GM23338 (cell line): ENCODE measurements at regions not wholly inside any gene's neighbourhood (a gene's known extent, or its start where the extent isn't known, plus 50 kb on each side); places are given as distances from the start of the nearest gene placed in this dataset.

Experiments used
- CREB1 ChIP-seq: fragments of 250-450 bp; sonication (Bioruptor Pico); IDR thresholded peaks from 2 replicates; pipeline ENCODE4 v1.5.0; 2020; ENCODE audit warnings: low read depth, mild to moderate bottlenecking, moderate library complexity
- EZH2 ChIP-seq: fragments of 200-600 bp; sonication (generic); IDR thresholded peaks from one replicate; pipeline ENCODE4 v1.8.0; 2017; ENCODE audit warnings: antibody characterized with exemption, mild to moderate bottlenecking, low read depth; ENCODE audit not compliant: unreplicated experiment
- EZH2phosphoT487 ChIP-seq: fragments of 200-600 bp; sonication (generic); IDR thresholded peaks from one replicate; pipeline ENCODE4 v1.8.1; 2018; ENCODE audit warnings: antibody characterized with exemption; ENCODE audit not compliant: unreplicated experiment
- JUNB ChIP-seq: IDR thresholded peaks from one replicate; pipeline ENCODE4 v1.6.1; 2016; ENCODE audit warnings: antibody characterized with exemption; ENCODE audit not compliant: unreplicated experiment
- NANOG ChIP-seq: IDR thresholded peaks from 2 replicates; pipeline ENCODE4 v1.6.1; 2016; ENCODE audit warnings: antibody characterized with exemption, borderline replicate concordance
- POLR2AphosphoS5 ChIP-seq: IDR thresholded peaks from 2 replicates; pipeline ENCODE4 v1.6.1; 2016; ENCODE audit warnings: antibody characterized with exemption, low read depth
- STAT1 ChIP-seq: IDR thresholded peaks from one replicate; pipeline ENCODE4 v1.6.1; 2016; ENCODE audit warnings: antibody characterized with exemption; ENCODE audit not compliant: unreplicated experiment
- ZNF114 ChIP-seq: fragments of 250-450 bp; sonication (Bioruptor Pico); IDR thresholded peaks from 2 replicates; pipeline ENCODE4 v1.5.0; 2020; ENCODE audit warnings: mild to moderate bottlenecking, moderate library complexity
- ZNF331 ChIP-seq: fragments of 250-450 bp; sonication (Bioruptor Pico); IDR thresholded peaks from 2 replicates; pipeline ENCODE4 v1.5.0; 2020; ENCODE audit warnings: low read depth, mild to moderate bottlenecking, moderate library complexity
- TF ChIP-seq, protein P1 (sequence below), 2 experiments: fragments of 200-600 bp in 1 of 2; sonication (generic) in 1 of 2; conservative IDR thresholded peaks; 2 replicates each; pipeline versions ENCODE4 v1.5.1 to v1.6.1; 2016 to 2017; ENCODE audit warnings: antibody characterized with exemption in 2 of 2, low read depth in 2 of 2, mild to moderate bottlenecking in 2 of 2, moderate library complexity in 1 of 2
- TF ChIP-seq, protein P2 (sequence below): IDR thresholded peaks from 2 replicates; pipeline ENCODE4 v1.6.1; 2016; ENCODE audit warnings: antibody characterized with exemption
- TF ChIP-seq, protein P3 (sequence below): fragments of 250-450 bp; sonication (Bioruptor Pico); IDR thresholded peaks from 2 replicates; pipeline ENCODE4 v1.5.0; 2020; ENCODE audit warnings: mild to moderate bottlenecking, moderate library complexity
- TF ChIP-seq, protein P4 (sequence below): IDR thresholded peaks from one replicate; pipeline ENCODE4 v1.6.1; 2018; ENCODE audit warnings: antibody characterized with exemption; ENCODE audit not compliant: unreplicated experiment

DNA sequence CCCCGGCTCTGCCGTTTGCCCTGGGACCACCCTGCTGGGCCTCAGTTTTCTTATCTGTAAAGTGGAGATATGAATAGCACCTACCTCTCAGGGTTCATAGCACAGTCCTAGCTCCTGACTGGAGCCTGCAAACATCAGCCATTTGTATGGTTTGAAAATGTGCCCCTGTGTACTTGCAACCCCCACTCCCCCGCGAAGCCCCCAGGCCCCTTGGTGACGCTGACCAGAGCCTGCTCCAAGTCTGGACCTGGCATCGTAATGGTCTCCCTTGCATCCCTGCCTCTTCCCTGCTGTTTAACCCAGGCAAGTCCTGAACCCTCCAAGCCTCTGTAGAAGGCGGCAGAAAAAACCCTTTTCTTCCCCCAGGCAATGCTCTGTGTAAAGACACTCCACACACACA, 128.0 kb downstream of the IRF8 start:
- TF ChIP-seq, protein P1, sequence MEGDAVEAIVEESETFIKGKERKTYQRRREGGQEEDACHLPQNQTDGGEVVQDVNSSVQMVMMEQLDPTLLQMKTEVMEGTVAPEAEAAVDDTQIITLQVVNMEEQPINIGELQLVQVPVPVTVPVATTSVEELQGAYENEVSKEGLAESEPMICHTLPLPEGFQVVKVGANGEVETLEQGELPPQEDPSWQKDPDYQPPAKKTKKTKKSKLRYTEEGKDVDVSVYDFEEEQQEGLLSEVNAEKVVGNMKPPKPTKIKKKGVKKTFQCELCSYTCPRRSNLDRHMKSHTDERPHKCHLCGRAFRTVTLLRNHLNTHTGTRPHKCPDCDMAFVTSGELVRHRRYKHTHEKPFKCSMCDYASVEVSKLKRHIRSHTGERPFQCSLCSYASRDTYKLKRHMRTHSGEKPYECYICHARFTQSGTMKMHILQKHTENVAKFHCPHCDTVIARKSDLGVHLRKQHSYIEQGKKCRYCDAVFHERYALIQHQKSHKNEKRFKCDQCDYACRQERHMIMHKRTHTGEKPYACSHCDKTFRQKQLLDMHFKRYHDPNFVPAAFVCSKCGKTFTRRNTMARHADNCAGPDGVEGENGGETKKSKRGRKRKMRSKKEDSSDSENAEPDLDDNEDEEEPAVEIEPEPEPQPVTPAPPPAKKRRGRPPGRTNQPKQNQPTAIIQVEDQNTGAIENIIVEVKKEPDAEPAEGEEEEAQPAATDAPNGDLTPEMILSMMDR (conservative IDR thresholded peaks at IDR 0.05; ENCODE audit: low read depth in 2 of 2): no peak
- no peak for TF ChIP-seq ZNF114
- TF ChIP-seq, protein P2, sequence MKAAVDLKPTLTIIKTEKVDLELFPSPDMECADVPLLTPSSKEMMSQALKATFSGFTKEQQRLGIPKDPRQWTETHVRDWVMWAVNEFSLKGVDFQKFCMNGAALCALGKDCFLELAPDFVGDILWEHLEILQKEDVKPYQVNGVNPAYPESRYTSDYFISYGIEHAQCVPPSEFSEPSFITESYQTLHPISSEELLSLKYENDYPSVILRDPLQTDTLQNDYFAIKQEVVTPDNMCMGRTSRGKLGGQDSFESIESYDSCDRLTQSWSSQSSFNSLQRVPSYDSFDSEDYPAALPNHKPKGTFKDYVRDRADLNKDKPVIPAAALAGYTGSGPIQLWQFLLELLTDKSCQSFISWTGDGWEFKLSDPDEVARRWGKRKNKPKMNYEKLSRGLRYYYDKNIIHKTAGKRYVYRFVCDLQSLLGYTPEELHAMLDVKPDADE: no peak
- no peak for TF ChIP-seq EZH2
- TF ChIP-seq POLR2AphosphoS5: no peak
- no peak for TF ChIP-seq EZH2phosphoT487
- no peak for TF ChIP-seq CREB1
- TF ChIP-seq, protein P3, sequence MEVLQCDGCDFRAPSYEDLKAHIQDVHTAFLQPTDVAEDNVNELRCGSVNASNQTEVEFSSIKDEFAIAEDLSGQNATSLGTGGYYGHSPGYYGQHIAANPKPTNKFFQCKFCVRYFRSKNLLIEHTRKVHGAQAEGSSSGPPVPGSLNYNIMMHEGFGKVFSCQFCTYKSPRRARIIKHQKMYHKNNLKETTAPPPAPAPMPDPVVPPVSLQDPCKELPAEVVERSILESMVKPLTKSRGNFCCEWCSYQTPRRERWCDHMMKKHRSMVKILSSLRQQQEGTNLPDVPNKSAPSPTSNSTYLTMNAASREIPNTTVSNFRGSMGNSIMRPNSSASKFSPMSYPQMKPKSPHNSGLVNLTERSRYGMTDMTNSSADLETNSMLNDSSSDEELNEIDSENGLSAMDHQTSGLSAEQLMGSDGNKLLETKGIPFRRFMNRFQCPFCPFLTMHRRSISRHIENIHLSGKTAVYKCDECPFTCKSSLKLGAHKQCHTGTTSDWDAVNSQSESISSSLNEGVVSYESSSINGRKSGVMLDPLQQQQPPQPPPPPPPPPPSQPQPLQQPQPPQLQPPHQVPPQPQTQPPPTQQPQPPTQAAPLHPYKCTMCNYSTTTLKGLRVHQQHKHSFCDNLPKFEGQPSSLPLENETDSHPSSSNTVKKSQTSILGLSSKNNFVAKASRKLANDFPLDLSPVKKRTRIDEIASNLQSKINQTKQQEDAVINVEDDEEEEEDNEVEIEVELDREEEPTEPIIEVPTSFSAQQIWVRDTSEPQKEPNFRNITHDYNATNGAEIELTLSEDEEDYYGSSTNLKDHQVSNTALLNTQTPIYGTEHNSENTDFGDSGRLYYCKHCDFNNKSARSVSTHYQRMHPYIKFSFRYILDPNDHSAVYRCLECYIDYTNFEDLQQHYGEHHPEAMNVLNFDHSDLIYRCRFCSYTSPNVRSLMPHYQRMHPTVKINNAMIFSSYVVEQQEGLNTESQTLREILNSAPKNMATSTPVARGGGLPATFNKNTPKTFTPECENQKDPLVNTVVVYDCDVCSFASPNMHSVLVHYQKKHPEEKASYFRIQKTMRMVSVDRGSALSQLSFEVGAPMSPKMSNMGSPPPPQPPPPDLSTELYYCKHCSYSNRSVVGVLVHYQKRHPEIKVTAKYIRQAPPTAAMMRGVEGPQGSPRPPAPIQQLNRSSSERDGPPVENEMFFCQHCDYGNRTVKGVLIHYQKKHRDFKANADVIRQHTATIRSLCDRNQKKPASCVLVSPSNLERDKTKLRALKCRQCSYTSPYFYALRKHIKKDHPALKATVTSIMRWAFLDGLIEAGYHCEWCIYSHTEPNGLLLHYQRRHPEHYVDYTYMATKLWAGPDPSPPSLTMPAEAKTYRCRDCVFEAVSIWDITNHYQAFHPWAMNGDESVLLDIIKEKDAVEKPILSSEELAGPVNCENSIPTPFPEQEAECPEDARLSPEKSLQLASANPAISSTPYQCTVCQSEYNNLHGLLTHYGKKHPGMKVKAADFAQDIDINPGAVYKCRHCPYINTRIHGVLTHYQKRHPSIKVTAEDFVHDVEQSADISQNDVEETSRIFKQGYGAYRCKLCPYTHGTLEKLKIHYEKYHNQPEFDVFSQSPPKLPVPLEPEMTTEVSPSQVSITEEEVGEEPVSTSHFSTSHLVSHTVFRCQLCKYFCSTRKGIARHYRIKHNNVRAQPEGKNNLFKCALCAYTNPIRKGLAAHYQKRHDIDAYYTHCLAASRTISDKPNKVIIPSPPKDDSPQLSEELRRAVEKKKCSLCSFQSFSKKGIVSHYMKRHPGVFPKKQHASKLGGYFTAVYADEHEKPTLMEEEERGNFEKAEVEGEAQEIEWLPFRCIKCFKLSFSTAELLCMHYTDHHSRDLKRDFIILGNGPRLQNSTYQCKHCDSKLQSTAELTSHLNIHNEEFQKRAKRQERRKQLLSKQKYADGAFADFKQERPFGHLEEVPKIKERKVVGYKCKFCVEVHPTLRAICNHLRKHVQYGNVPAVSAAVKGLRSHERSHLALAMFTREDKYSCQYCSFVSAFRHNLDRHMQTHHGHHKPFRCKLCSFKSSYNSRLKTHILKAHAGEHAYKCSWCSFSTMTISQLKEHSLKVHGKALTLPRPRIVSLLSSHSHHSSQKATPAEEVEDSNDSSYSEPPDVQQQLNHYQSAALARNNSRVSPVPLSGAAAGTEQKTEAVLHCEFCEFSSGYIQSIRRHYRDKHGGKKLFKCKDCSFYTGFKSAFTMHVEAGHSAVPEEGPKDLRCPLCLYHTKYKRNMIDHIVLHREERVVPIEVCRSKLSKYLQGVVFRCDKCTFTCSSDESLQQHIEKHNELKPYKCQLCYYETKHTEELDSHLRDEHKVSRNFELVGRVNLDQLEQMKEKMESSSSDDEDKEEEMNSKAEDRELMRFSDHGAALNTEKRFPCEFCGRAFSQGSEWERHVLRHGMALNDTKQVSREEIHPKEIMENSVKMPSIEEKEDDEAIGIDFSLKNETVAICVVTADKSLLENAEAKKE (CRISPR knock-in tag): no peak
- no peak for TF ChIP-seq JUNB
- TF ChIP-seq, protein P4, sequence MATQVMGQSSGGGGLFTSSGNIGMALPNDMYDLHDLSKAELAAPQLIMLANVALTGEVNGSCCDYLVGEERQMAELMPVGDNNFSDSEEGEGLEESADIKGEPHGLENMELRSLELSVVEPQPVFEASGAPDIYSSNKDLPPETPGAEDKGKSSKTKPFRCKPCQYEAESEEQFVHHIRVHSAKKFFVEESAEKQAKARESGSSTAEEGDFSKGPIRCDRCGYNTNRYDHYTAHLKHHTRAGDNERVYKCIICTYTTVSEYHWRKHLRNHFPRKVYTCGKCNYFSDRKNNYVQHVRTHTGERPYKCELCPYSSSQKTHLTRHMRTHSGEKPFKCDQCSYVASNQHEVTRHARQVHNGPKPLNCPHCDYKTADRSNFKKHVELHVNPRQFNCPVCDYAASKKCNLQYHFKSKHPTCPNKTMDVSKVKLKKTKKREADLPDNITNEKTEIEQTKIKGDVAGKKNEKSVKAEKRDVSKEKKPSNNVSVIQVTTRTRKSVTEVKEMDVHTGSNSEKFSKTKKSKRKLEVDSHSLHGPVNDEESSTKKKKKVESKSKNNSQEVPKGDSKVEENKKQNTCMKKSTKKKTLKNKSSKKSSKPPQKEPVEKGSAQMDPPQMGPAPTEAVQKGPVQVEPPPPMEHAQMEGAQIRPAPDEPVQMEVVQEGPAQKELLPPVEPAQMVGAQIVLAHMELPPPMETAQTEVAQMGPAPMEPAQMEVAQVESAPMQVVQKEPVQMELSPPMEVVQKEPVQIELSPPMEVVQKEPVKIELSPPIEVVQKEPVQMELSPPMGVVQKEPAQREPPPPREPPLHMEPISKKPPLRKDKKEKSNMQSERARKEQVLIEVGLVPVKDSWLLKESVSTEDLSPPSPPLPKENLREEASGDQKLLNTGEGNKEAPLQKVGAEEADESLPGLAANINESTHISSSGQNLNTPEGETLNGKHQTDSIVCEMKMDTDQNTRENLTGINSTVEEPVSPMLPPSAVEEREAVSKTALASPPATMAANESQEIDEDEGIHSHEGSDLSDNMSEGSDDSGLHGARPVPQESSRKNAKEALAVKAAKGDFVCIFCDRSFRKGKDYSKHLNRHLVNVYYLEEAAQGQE: no peak
- no peak for TF ChIP-seq STAT1
- no peak for TF ChIP-seq NANOG
- no peak for TF ChIP-seq ZNF331 (CRISPR knock-in tag)
